ENCODE measurements at regions not wholly inside any gene's neighbourhood (a gene's known extent, or its start where the extent isn't known, plus 50 kb on each side); places are given as distances from the start of the nearest gene placed in this dataset.

DNA sequence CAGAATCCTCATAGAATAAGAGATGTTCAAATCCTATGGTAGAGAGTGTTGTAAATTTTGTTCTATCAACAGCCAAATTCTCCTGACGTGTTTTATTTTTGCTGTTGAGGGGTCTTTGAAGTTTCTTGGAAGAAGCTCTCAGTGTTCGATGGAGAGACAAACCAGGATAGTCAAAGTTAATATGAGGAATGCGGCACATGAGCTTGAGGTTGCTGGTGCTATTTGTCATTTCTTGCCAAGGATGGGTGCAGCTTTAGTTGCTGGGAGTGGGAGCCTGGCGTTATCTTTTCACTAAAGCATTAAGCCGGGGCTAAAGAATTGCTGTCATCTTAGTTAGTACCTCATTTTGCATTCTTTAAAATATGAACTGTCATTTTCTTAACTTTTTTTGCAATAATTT is 239.9 kb upstream of the CSNK1A1L start:
- no peak for TF ChIP-seq CTCF (IDR thresholded peaks at IDR 0.05; ENCODE audit: low read depth, low read length)
- DNase-seq (ENCODE audit: low read depth, low spot score), result no peak
- in situ Hi-C loops (cut with HindIII; ENCODE audit: low sequenced_read_pairs), result no loop called here
- no peak overlapping the region for H3K4me3 ChIP-seq (ENCODE audit: low read depth, low read length)

- no peak for TF ChIP-seq CTCF (IDR thresholded peaks at IDR 0.05; ENCODE audit: low read depth, low read length)
- H3K4me3 ChIP-seq (ENCODE audit: low read depth, low read length), result no peak overlapping the region
- no peak for DNase-seq (ENCODE audit: low read depth, low spot score)
- in situ Hi-C loops (cut with HindIII; ENCODE audit: low sequenced_read_pairs), result no loop called here
These were observed 238.6 kb upstream of the CSNK1A1L start for GRCh38 chr13:37344056-37344455.

DNA sequence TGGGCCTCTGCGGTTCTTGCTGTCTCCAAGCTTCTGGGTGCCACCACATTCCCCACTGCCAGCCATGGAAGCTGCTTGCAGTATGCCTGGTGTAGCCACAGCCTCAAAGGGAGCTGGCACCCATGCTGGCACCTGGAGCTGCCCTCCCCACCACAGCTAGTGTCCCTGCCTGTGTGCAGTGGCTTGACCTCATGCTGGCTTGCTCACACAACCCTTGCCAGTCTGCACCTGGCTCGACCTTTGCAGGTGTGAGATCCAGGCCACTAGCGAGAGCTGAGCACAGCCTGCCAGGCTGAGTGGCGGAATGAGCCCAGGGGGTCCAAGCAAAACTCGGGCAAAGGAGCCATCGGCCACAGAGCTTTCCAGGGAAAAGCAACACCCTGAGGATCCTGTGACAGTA is 236.7 kb upstream of the CSNK1A1L start:
- in situ Hi-C loops (cut with HindIII; ENCODE audit: low sequenced_read_pairs), result no loop called here
- TF ChIP-seq CTCF (IDR thresholded peaks at IDR 0.05; ENCODE audit: low read depth, low read length), result no peak
- no peak overlapping the region for H3K4me3 ChIP-seq (ENCODE audit: low read depth, low read length)
- DNase-seq (ENCODE audit: low read depth, low spot score), result no peak

GRCh38 chr13:37340901-37341670 is 235.6 kb upstream of the CSNK1A1L start:
- in situ Hi-C loops (cut with HindIII; ENCODE audit: low sequenced_read_pairs), result no loop called here
- H3K4me3 ChIP-seq (ENCODE audit: low read depth, low read length), result no peak overlapping the region
- TF ChIP-seq CTCF (IDR thresholded peaks at IDR 0.05; ENCODE audit: low read depth, low read length), result no peak
- DNase-seq (ENCODE audit: low read depth, low spot score), result no peak

- TF ChIP-seq CTCF (IDR thresholded peaks at IDR 0.05; ENCODE audit: low read depth, low read length), result no peak
- H3K4me3 ChIP-seq (ENCODE audit: low read depth, low read length), result no peak overlapping the region
- in situ Hi-C loops (cut with HindIII; ENCODE audit: low sequenced_read_pairs), result no loop called here
- no peak for DNase-seq (ENCODE audit: low read depth, low spot score)
These were observed 233.9 kb upstream of the CSNK1A1L start for GRCh38 chr13:37339386-37339735.

- TF ChIP-seq CTCF (IDR thresholded peaks at IDR 0.05; ENCODE audit: low read depth, low read length), result no peak
- in situ Hi-C loops (cut with HindIII; ENCODE audit: low sequenced_read_pairs), result no loop called here
- DNase-seq (ENCODE audit: low read depth, low spot score), result no peak
- no peak overlapping the region for H3K4me3 ChIP-seq (ENCODE audit: low read depth, low read length)
These were observed 233.4 kb upstream of the CSNK1A1L start for GRCh38 chr13:37338726-37339385.
